ENCODE measurements at regions not wholly inside any gene's neighbourhood (a gene's known extent, or its start where the extent isn't known, plus 50 kb on each side); places are given as distances from the start of the nearest gene placed in this dataset.

GRCh38 chr14:87133073-87133801 lies 859.7 kb downstream of the GALC start:
- H2AFZ ChIP-seq (ENCODE audit: low read depth, low read length), result no peak overlapping the region
- no peaks in the 10 kb centered on the region for H3K9me2 ChIP-seq (ENCODE audit: insufficient read depth, low read length)

GRCh38 chr14:87131879-87132278 lies 861.1 kb downstream of the GALC start:
- no peaks in the 10 kb centered on the region for H3K9me2 ChIP-seq (ENCODE audit: insufficient read depth, low read length)
- TF ChIP-seq EZH2 (IDR thresholded peaks at IDR 0.05; ENCODE audit: borderline replicate concordance, insufficient read depth, low read length, poor library complexity, severe bottlenecking) (no peak), SMC3 (conservative IDR thresholded peaks at IDR 0.05; ENCODE audit: poor library complexity) (no peak), EP300 (conservative IDR thresholded peaks at IDR 0.05; ENCODE audit: poor library complexity, severe bottlenecking) (peak; percentile 79), CTCF (IDR thresholded peaks at IDR 0.05; ENCODE audit: poor library complexity, severe bottlenecking) (no peak), MXI1 (conservative IDR thresholded peaks at IDR 0.05; ENCODE audit: poor library complexity, severe bottlenecking) (no peak), RAD21 (conservative IDR thresholded peaks at IDR 0.05) (no peak)

More at GRCh38 chr14:87133073-87133801, 859.7 kb downstream of the GALC start:
- no peaks in the 10 kb centered on the region for H3K36me3 ChIP-seq (ENCODE audit: insufficient read depth, low read length)
- H3K27me3 ChIP-seq (ENCODE audit: insufficient read depth, low read depth, low read length), result no peaks in the 10 kb centered on the region
- no peaks in the 10 kb centered on the region for H3K79me2 ChIP-seq (replicated peaks; ENCODE audit: insufficient read depth, low read length)
- no peak overlapping the region for H3K9ac ChIP-seq (ENCODE audit: low read length)
- TF ChIP-seq POLR2AphosphoS5 (IDR thresholded peaks at IDR 0.05) (no peak), MXI1 (conservative IDR thresholded peaks at IDR 0.05; ENCODE audit: poor library complexity, severe bottlenecking) (no peak), EZH2 (IDR thresholded peaks at IDR 0.05; ENCODE audit: borderline replicate concordance, insufficient read depth, low read length, poor library complexity, severe bottlenecking) (no peak), TAF1 (IDR thresholded peaks at IDR 0.05; ENCODE audit: low read depth) (no peak), CTCF (IDR thresholded peaks at IDR 0.05; ENCODE audit: poor library complexity, severe bottlenecking) (no peak), EP300 (conservative IDR thresholded peaks at IDR 0.05; ENCODE audit: poor library complexity, severe bottlenecking) (no peak), RAD21 (conservative IDR thresholded peaks at IDR 0.05) (no peak), SMC3 (conservative IDR thresholded peaks at IDR 0.05; ENCODE audit: poor library complexity) (no peak), REST (IDR thresholded peaks at IDR 0.05; ENCODE audit: borderline replicate concordance) (no peak)
- H3K9me3 ChIP-seq (ENCODE audit: low read length), result no peaks in the 10 kb centered on the region
- no peak overlapping the region for H3K27ac ChIP-seq (ENCODE audit: low read length)
- H3F3A ChIP-seq (ENCODE audit: insufficient read depth, low read length, poor library complexity, severe bottlenecking), result no peaks in the 10 kb centered on the region
- H3K4me3 ChIP-seq (ENCODE audit: low read length), result no peak overlapping the region
- no peak overlapping the region for H3K4me2 ChIP-seq (ENCODE audit: low read length)
- no peaks in the 10 kb centered on the region for H4K20me1 ChIP-seq (ENCODE audit: insufficient read depth)

More at GRCh38 chr14:87131879-87132278, 861.1 kb downstream of the GALC start:
- H3K9ac ChIP-seq (ENCODE audit: low read length), result no peak overlapping the region
- H2AFZ ChIP-seq (ENCODE audit: low read depth, low read length), result no peak overlapping the region
- H3K9me3 ChIP-seq (ENCODE audit: low read length), result no peaks in the 10 kb centered on the region
- no peaks in the 10 kb centered on the region for H3K79me2 ChIP-seq (replicated peaks; ENCODE audit: insufficient read depth, low read length)
- H3K4me2 ChIP-seq (ENCODE audit: low read length), result no peak overlapping the region
- H3K4me3 ChIP-seq (ENCODE audit: low read length), result no peak overlapping the region
- no peaks in the 10 kb centered on the region for H3K27me3 ChIP-seq (ENCODE audit: insufficient read depth, low read depth, low read length)
- H3K27ac ChIP-seq (ENCODE audit: low read length), result no peak overlapping the region
- no peaks in the 10 kb centered on the region for H4K20me1 ChIP-seq (ENCODE audit: insufficient read depth)
- no peaks in the 10 kb centered on the region for H3K36me3 ChIP-seq (ENCODE audit: insufficient read depth, low read length)
- no peaks in the 10 kb centered on the region for H3F3A ChIP-seq (ENCODE audit: insufficient read depth, low read length, poor library complexity, severe bottlenecking)
